Uterus (tissue), 2 donors: ENCODE measurements at regions not wholly inside any gene's neighbourhood (a gene's known extent, or its start where the extent isn't known, plus 50 kb on each side); places are given as distances from the start of the nearest gene placed in this dataset.
"Not testable (repeated sequence)": the region's sequence is repeated elsewhere in the genome, so short reads cannot be mapped to it uniquely, and the experiment has no call there.

ENCODE experiments used
- POLR2A ChIP-seq, 2 donors: fragments of 450-650 bp; IDR thresholded peaks; one replicate each; pipeline ENCODE4 v1.6.1; 2016; ENCODE audit warnings: antibody characterized with exemption in 2 of 2, mild to moderate bottlenecking in 1 of 2, moderate library complexity in 1 of 2
- TF ChIP-seq, protein P1 (sequence below), 4 experiments: fragments of 200-600 bp in 2 of 4; fragments of 450-650 bp in 2 of 4; sonication (generic) in 2 of 4; IDR thresholded peaks; one replicate each; pipeline ENCODE4 v1.5.1; 2016 to 2019; ENCODE audit warnings: antibody characterized with exemption in 4 of 4, mild to moderate bottlenecking in 2 of 4, moderate library complexity in 1 of 4

DNA sequence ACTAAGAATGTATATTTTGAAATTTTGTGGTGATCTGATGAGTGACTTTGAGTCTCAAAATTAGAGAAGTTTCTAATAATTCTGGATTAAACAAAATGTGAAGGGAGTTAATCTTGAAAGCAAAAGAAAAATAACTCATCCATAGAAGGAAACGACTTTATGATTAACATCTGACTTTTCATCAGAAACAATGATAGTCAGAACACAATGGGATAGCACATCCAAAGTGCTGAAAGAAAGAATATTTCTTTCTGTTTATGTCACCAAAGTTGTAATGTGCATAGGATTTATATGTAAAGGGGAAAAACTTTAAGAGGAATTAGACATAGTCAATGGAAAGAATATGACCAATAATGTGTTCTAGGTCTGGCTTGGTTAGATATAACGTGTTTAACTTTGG, 176.7 kb upstream of the ZNF717 start:
- TF ChIP-seq, protein P1, sequence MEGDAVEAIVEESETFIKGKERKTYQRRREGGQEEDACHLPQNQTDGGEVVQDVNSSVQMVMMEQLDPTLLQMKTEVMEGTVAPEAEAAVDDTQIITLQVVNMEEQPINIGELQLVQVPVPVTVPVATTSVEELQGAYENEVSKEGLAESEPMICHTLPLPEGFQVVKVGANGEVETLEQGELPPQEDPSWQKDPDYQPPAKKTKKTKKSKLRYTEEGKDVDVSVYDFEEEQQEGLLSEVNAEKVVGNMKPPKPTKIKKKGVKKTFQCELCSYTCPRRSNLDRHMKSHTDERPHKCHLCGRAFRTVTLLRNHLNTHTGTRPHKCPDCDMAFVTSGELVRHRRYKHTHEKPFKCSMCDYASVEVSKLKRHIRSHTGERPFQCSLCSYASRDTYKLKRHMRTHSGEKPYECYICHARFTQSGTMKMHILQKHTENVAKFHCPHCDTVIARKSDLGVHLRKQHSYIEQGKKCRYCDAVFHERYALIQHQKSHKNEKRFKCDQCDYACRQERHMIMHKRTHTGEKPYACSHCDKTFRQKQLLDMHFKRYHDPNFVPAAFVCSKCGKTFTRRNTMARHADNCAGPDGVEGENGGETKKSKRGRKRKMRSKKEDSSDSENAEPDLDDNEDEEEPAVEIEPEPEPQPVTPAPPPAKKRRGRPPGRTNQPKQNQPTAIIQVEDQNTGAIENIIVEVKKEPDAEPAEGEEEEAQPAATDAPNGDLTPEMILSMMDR (IDR thresholded peaks at IDR 0.05) = not testable (repeated sequence)
- TF ChIP-seq POLR2A (IDR thresholded peaks at IDR 0.05) = not testable (repeated sequence)
